ENCODE measurements at regions not wholly inside any gene's neighbourhood (a gene's known extent, or its start where the extent isn't known, plus 50 kb on each side); places are given as distances from the start of the nearest gene placed in this dataset.

DNA sequence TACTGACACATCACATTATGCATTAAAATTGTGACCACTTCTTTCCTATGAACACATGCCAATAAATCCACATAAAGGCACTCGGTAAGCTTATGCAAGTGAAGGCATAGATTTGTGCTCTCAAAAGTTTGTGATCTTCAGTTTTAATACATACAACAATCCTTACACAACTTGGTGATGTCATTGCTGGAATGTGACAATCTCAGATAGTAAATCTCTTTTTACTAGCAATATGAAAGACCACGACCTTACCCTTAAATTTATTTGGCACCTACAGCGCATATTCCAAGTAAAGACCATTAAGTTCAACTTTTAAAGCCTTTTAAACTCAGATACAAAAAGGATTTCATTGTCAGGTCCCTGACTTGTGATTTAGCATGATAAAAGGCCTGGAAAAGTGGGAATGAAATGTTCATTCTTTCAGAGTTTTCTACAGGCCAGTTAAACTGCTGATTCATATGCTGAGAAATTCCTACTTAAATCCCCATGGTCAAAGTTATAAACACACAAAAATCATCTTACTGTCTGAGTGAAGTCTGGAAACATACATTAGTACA, 157.4 kb downstream of the SIPA1L2 start:
- no peaks in the 10 kb centered on the region for H3K36me3 ChIP-seq (ENCODE audit: control insufficient read depth in 1 of 2, insufficient read depth in 2 of 2, low read length in 1 of 2)
- H3K4me3 ChIP-seq (ENCODE audit: low read length in 2 of 2) = no peak overlapping the region
- 44 to 45% methylated on average over 3 of the region's 3 CpGs for WGBS, 2 donors
- H3K27me3 ChIP-seq (ENCODE audit: control insufficient read depth in 1 of 2, insufficient read depth in 2 of 2, low read length in 1 of 2) = no peaks in the 10 kb centered on the region
- no peak for DNase-seq
- intact Hi-C loops (cut with DNase I) = no loop called here
- no peak overlapping the region for H3K27ac ChIP-seq (ENCODE audit: low read depth in 1 of 2, low read length in 2 of 2)
- ATAC-seq (ENCODE audit: low FRiP score) = no peak
- H3K9me3 ChIP-seq (ENCODE audit: control insufficient read depth, low read length) = no peaks in the 10 kb centered on the region
- peaks cover 2 to 3% of the 10 kb centered on the region in 2 donors for H3K4me1 ChIP-seq (ENCODE audit: control insufficient read depth in 1 of 2, insufficient read depth in 2 of 2, low read length in 2 of 2)

DNA sequence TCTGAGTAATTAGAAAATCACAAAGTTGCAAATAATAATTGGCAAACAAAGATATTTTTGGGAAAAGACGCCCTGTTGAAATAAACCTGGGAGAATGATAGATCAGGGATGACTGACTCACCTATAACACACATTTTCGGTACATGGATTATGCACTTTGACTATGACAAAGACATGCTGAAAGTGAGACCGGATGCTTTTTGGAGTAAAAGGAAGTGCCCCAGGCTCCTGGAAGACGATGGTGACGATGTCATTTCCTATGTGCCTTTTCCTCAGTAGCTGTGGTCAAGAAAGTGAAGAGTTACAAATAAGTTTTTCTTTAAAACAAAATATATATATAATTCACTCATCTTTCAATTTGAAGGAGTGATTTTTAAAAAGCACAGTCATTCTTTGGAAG, 158.7 kb downstream of the SIPA1L2 start:
- intact Hi-C loops (cut with DNase I) = no loop called here
- Histone ChIP-seq H3K36me3 (ENCODE audit: control insufficient read depth in 1 of 2, insufficient read depth in 2 of 2, low read length in 1 of 2) (no peaks in the 10 kb centered on the region), H3K27me3 (ENCODE audit: control insufficient read depth in 1 of 2, insufficient read depth in 2 of 2, low read length in 1 of 2) (no peaks in the 10 kb centered on the region), H3K4me3 (ENCODE audit: low read length in 2 of 2) (no peak overlapping the region), H3K4me1 (ENCODE audit: control insufficient read depth in 1 of 2, insufficient read depth in 2 of 2, low read length in 2 of 2) (peaks cover 2 to 3% of the 10 kb centered on the region in 2 donors), H3K27ac (ENCODE audit: low read depth in 1 of 2, low read length in 2 of 2) (no peak overlapping the region), H3K9me3 (ENCODE audit: control insufficient read depth, low read length) (no peaks in the 10 kb centered on the region)
- DNase-seq (no peak), ATAC-seq (ENCODE audit: low FRiP score) (no peak)
- 78 to 82% methylated on average over 5 of the region's 5 CpGs for WGBS, 2 donors

DNA sequence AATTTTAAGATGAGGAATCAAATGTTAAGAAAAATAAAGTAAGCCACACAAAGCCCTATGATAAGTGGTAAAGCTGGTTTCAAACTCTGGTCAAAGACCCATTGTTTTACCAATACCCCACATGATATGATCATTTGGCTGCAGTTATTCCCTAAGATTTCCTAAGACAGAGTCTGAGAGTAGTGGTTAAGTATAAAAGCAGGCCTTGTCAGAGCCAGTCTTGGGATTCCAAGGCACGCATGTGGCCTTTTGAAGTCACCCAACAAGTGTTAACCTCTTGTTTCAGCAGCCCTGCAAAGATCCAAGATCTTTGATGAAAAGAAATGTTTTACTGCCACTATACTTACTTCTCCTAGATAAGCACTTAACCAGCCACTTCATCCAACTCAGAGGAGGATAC, 159.2 kb downstream of the SIPA1L2 start:
- Histone ChIP-seq H3K4me1 (ENCODE audit: control insufficient read depth in 1 of 2, insufficient read depth in 2 of 2, low read length in 2 of 2) (peaks cover 0 to 2% of the 10 kb centered on the region in 2 donors), H3K4me3 (ENCODE audit: low read length in 2 of 2) (no peak overlapping the region), H3K9me3 (ENCODE audit: control insufficient read depth, low read length) (no peaks in the 10 kb centered on the region), H3K36me3 (ENCODE audit: control insufficient read depth in 1 of 2, insufficient read depth in 2 of 2, low read length in 1 of 2) (no peaks in the 10 kb centered on the region), H3K27me3 (ENCODE audit: control insufficient read depth in 1 of 2, insufficient read depth in 2 of 2, low read length in 1 of 2) (no peaks in the 10 kb centered on the region), H3K27ac (ENCODE audit: low read depth in 1 of 2, low read length in 2 of 2) (no peak overlapping the region)
- ATAC-seq (ENCODE audit: low FRiP score) (no peak), DNase-seq (no peak)
- intact Hi-C loops (cut with DNase I) = no loop called here
- WGBS, 2 donors = 91 to 96% methylated on average over 1 of the region's 1 CpG

DNA sequence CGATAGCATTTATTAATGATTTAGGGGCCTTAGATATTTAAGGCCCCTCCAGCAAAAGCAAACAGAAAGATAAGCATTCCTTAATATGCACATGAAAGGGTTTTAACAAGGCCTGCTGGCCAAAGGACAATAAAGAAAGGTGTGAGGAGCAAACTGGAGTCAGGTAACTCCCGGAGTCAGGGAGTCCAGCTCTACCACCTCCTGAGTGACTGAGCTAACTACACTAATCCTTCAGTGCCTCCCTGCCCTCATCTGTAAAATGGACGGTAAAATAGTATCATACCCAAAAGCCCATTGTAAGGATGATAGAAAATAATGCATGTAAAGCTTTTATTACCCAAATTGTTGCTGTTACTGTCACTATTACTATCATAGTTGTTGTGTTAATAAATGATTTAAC, 161.7 kb downstream of the SIPA1L2 start:
- Histone ChIP-seq H3K9me3 (ENCODE audit: control insufficient read depth, low read length) (no peaks in the 10 kb centered on the region), H3K27me3 (ENCODE audit: control insufficient read depth in 1 of 2, insufficient read depth in 2 of 2, low read length in 1 of 2) (no peaks in the 10 kb centered on the region), H3K4me3 (ENCODE audit: low read length in 2 of 2) (no peak overlapping the region), H3K27ac (ENCODE audit: low read depth in 1 of 2, low read length in 2 of 2) (no peak overlapping the region), H3K4me1 (ENCODE audit: control insufficient read depth in 1 of 2, insufficient read depth in 2 of 2, low read length in 2 of 2) (peaks cover 0 to 1% of the 10 kb centered on the region in 2 donors), H3K36me3 (ENCODE audit: control insufficient read depth in 1 of 2, insufficient read depth in 2 of 2, low read length in 1 of 2) (peaks cover 0 to 2% of the 10 kb centered on the region in 2 donors)
- DNase-seq (no peak), ATAC-seq (ENCODE audit: low FRiP score) (no peak)
- WGBS, 2 donors = 84 to 90% methylated on average over 3 of the region's 3 CpGs
- intact Hi-C loops (cut with DNase I) = no loop called here

DNA sequence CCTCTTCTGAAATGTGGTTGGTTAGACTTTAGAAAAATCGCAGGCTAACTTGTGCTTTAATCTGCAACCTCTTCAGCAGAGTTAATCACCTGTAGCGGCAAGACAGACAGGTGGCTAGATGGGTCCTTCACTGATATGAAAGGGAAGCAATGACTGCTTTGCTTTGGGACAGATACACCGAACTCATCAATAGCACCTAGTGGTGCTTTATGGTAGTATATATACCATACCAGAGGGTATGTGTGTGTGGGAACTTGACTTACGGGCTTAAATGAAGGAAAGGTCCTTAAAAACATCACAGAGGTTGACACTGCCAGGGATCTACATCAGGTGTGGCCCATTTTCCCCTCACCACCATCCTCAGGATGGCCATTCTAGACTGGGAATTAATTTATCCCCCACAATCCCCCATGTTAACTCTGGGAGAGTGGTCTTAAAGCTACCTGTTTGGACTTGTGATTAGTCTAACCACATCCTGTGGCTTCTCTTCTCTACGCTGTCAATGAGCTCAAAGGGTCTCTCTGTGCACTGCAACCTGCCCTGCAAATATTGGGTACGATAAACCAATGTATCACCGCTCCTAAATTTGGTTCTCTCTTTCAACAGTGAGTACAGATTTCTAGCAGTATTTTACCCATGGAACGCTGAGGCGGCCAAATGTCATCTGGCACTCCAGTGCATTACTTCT, 162.7 kb downstream of the SIPA1L2 start:
- Histone ChIP-seq H3K4me3 (ENCODE audit: low read length in 2 of 2) (no peak overlapping the region), H3K27ac (ENCODE audit: low read depth in 1 of 2, low read length in 2 of 2) (no peak overlapping the region), H3K9me3 (ENCODE audit: control insufficient read depth, low read length) (no peaks in the 10 kb centered on the region), H3K4me1 (ENCODE audit: control insufficient read depth in 1 of 2, insufficient read depth in 2 of 2, low read length in 2 of 2) (no peaks in the 10 kb centered on the region), H3K27me3 (ENCODE audit: control insufficient read depth in 1 of 2, insufficient read depth in 2 of 2, low read length in 1 of 2) (no peaks in the 10 kb centered on the region), H3K36me3 (ENCODE audit: control insufficient read depth in 1 of 2, insufficient read depth in 2 of 2, low read length in 1 of 2) (peaks cover 0 to 2% of the 10 kb centered on the region in 2 donors)
- no peak for DNase-seq
- ATAC-seq (ENCODE audit: low FRiP score) = no peak
- intact Hi-C loops (cut with DNase I) = no loop called here
- 95 to 96% methylated on average over 9 of the region's 9 CpGs for WGBS, 2 donors

GRCh38 chr1:232464325-232464724, 165.6 kb downstream of the SIPA1L2 start:
- intact Hi-C loops (cut with DNase I) = no loop called here
- Histone ChIP-seq H3K4me1 (ENCODE audit: control insufficient read depth in 1 of 2, insufficient read depth in 2 of 2, low read length in 2 of 2) (no peaks in the 10 kb centered on the region), H3K9me3 (ENCODE audit: control insufficient read depth, low read length) (no peaks in the 10 kb centered on the region), H3K27ac (ENCODE audit: low read depth in 1 of 2, low read length in 2 of 2) (no peak overlapping the region), H3K4me3 (ENCODE audit: low read length in 2 of 2) (no peak overlapping the region), H3K36me3 (ENCODE audit: control insufficient read depth in 1 of 2, insufficient read depth in 2 of 2, low read length in 1 of 2) (peaks cover 0 to 2% of the 10 kb centered on the region in 2 donors), H3K27me3 (ENCODE audit: control insufficient read depth in 1 of 2, insufficient read depth in 2 of 2, low read length in 1 of 2) (no peaks in the 10 kb centered on the region)
- DNase-seq (no peak), ATAC-seq (ENCODE audit: low FRiP score) (no peak)
- 10 to 18% methylated on average over 1 of the region's 1 CpG for WGBS, 2 donors

GRCh38 chr1:232463225-232463624, 166.7 kb downstream of the SIPA1L2 start:
- ATAC-seq (ENCODE audit: low FRiP score) (no peak), DNase-seq (no peak)
- H3K4me3 ChIP-seq (ENCODE audit: low read length in 2 of 2) = no peak overlapping the region
- no peaks in the 10 kb centered on the region for H3K9me3 ChIP-seq (ENCODE audit: control insufficient read depth, low read length)
- peaks cover 0 to 2% of the 10 kb centered on the region in 2 donors for H3K36me3 ChIP-seq (ENCODE audit: control insufficient read depth in 1 of 2, insufficient read depth in 2 of 2, low read length in 1 of 2)
- no peak overlapping the region for H3K27ac ChIP-seq (ENCODE audit: low read depth in 1 of 2, low read length in 2 of 2)
- H3K27me3 ChIP-seq (ENCODE audit: control insufficient read depth in 1 of 2, insufficient read depth in 2 of 2, low read length in 1 of 2) = no peaks in the 10 kb centered on the region
- no peaks in the 10 kb centered on the region for H3K4me1 ChIP-seq (ENCODE audit: control insufficient read depth in 1 of 2, insufficient read depth in 2 of 2, low read length in 2 of 2)
- intact Hi-C loops (cut with DNase I) = no loop called here
- 79 to 83% methylated on average over 3 of the region's 3 CpGs for WGBS, 2 donors

- Histone ChIP-seq H3K36me3 (ENCODE audit: control insufficient read depth in 1 of 2, insufficient read depth in 2 of 2, low read length in 1 of 2) (peaks cover 0 to 2% of the 10 kb centered on the region in 2 donors), H3K4me3 (ENCODE audit: low read length in 2 of 2) (no peak overlapping the region), H3K27me3 (ENCODE audit: control insufficient read depth in 1 of 2, insufficient read depth in 2 of 2, low read length in 1 of 2) (no peaks in the 10 kb centered on the region), H3K27ac (ENCODE audit: low read depth in 1 of 2, low read length in 2 of 2) (no peak overlapping the region), H3K4me1 (ENCODE audit: control insufficient read depth in 1 of 2, insufficient read depth in 2 of 2, low read length in 2 of 2) (no peaks in the 10 kb centered on the region), H3K9me3 (ENCODE audit: control insufficient read depth, low read length) (no peaks in the 10 kb centered on the region)
- intact Hi-C loops (cut with DNase I) = no loop called here
- no peak for ATAC-seq (ENCODE audit: low FRiP score)
- 87 to 89% methylated on average over 4 of the region's 4 CpGs for WGBS, 2 donors
- no peak for DNase-seq
Observed at GRCh38 chr1:232462213-232462612, 167.7 kb downstream of the SIPA1L2 start.

DNA sequence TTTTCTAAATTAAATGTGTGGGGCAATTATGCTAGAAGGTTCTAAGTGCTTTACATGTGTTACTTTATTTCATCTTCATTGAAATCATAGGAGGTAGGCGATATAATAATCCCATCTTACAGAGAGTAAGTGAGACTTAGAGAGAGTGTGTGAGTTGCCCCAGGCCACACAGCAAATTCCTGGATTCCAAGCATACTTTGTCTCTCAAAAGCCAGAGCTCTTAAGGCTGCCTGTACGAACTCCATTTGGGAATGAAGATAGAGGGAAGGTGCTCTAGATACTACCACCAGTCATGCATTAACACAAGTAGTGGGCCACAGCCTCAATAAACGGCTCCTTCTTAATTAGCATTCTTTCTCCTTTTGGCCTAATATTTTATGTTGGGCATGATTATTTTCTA, 170.1 kb downstream of the SIPA1L2 start:
- 84 to 89% methylated on average over 3 of the region's 3 CpGs for WGBS, 2 donors
- ATAC-seq (ENCODE audit: low FRiP score) (no peak), DNase-seq (no peak)
- H3K4me3 ChIP-seq (ENCODE audit: low read length in 2 of 2) = no peak overlapping the region
- H3K4me1 ChIP-seq (ENCODE audit: control insufficient read depth in 1 of 2, insufficient read depth in 2 of 2, low read length in 2 of 2) = no peaks in the 10 kb centered on the region
- no peaks in the 10 kb centered on the region for H3K27me3 ChIP-seq (ENCODE audit: control insufficient read depth in 1 of 2, insufficient read depth in 2 of 2, low read length in 1 of 2)
- H3K9me3 ChIP-seq (ENCODE audit: control insufficient read depth, low read length) = no peaks in the 10 kb centered on the region
- intact Hi-C loops (cut with DNase I) = no loop called here
- no peak overlapping the region for H3K27ac ChIP-seq (ENCODE audit: low read depth in 1 of 2, low read length in 2 of 2)
- H3K36me3 ChIP-seq (ENCODE audit: control insufficient read depth in 1 of 2, insufficient read depth in 2 of 2, low read length in 1 of 2) = peaks cover 0 to 2% of the 10 kb centered on the region in 2 donors
